ENCODE measurements at regions not wholly inside any gene's neighbourhood (a gene's known extent, or its start where the extent isn't known, plus 50 kb on each side); places are given as distances from the start of the nearest gene placed in this dataset.

DNA sequence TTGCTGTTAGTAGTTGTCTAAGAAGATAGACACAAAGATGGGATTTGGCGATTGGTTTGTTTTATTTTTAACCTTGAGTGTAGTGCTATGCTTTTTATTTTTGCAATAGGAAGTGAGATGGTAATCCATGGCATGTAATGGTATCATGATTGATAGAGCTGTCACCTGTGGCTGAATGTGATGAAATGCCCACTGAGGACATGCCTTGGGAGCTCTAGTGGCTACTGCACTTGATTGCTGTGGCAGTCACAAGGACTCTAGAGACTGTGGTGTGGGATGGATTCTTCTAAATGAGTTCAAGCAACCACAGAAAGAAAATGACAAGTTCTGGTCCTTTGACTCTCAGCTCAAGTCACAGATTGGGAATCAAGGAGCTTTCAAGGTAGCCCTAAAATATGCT lies 139.4 kb downstream of the CYRIA start:
- H3K36me3 ChIP-seq (ENCODE audit: control insufficient read depth, insufficient read depth, low read length): no peaks in the 10 kb centered on the region
- WGBS, 2 experiments (ENCODE audit: extremely low coverage in 2 of 2, insufficient read length in 1 of 2): 50% methylated on average over 1 of the region's 1 CpG; no CpG with 5 or more reads in 1 of the 2 experiments
- no peak overlapping the region for H4K91ac ChIP-seq (ENCODE audit: insufficient read depth, low read depth, low read length)
- no peak overlapping the region for H3K4me2 ChIP-seq (ENCODE audit: low read depth, low read length)
- no peak overlapping the region for H4K8ac ChIP-seq (ENCODE audit: low read depth in 2 of 2, low read length in 2 of 2)
- no peak overlapping the region for H3K18ac ChIP-seq (ENCODE audit: low read depth, low read length)
- no peak overlapping the region for H3K9ac ChIP-seq (ENCODE audit: low read depth, low read length)
- no peaks in the 10 kb centered on the region for H3K27me3 ChIP-seq (ENCODE audit: control insufficient read depth, insufficient read depth, low read length)
- no peak overlapping the region for H2BK5ac ChIP-seq (ENCODE audit: low read depth, low read length, poor library complexity, severe bottlenecking)
- H2BK20ac ChIP-seq (ENCODE audit: low read depth, low read length): no peak overlapping the region
- ATAC-seq (ENCODE audit: low read depth) (no peak), DNase-seq (no peak)
- no peak overlapping the region for H2AK9ac ChIP-seq (replicated peaks; ENCODE audit: low read depth, low read length, poor library complexity)
- no peak for TF ChIP-seq FOS (IDR thresholded peaks at IDR 0.05; ENCODE audit: low read depth, low read length)
- TF ChIP-seq NFE2L2 (IDR thresholded peaks at IDR 0.05; ENCODE audit: low read depth, low read length): no peak
- TF ChIP-seq CHD1 (IDR thresholded peaks at IDR 0.05; ENCODE audit: low read depth, low read length): no peak
- TF ChIP-seq CEBPB (IDR thresholded peaks at IDR 0.05; ENCODE audit: low read depth, low read length): no peak
- TF ChIP-seq, protein P1, sequence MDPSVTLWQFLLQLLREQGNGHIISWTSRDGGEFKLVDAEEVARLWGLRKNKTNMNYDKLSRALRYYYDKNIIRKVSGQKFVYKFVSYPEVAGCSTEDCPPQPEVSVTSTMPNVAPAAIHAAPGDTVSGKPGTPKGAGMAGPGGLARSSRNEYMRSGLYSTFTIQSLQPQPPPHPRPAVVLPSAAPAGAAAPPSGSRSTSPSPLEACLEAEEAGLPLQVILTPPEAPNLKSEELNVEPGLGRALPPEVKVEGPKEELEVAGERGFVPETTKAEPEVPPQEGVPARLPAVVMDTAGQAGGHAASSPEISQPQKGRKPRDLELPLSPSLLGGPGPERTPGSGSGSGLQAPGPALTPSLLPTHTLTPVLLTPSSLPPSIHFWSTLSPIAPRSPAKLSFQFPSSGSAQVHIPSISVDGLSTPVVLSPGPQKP (IDR thresholded peaks at IDR 0.05; ENCODE audit: borderline replicate concordance, low read depth, low read length): no peak
- TF ChIP-seq POLR2A (IDR thresholded peaks at IDR 0.05; ENCODE audit: low read depth, low read length): no peak
- no peak for TF ChIP-seq RAD21 (IDR thresholded peaks at IDR 0.05; ENCODE audit: low read length)
- no peak for TF ChIP-seq MXI1 (IDR thresholded peaks at IDR 0.05; ENCODE audit: borderline replicate concordance, low read depth, low read length)
- no peak for TF ChIP-seq SMC3 (IDR thresholded peaks at IDR 0.05; ENCODE audit: low read depth, low read length)
- TF ChIP-seq RFX5 (IDR thresholded peaks at IDR 0.05; ENCODE audit: low read depth, low read length): no peak
- TF ChIP-seq MAFK (IDR thresholded peaks at IDR 0.05; ENCODE audit: low read depth, low read length): no peak
- no peak for TF ChIP-seq BHLHE40 (IDR thresholded peaks at IDR 0.05; ENCODE audit: low read depth, low read length)
- no peak for TF ChIP-seq MAZ (IDR thresholded peaks at IDR 0.05; ENCODE audit: borderline replicate concordance, low read depth, low read length)
- TF ChIP-seq RCOR1 (IDR thresholded peaks at IDR 0.05; ENCODE audit: insufficient replicate concordance, low read length): no peak
- TF ChIP-seq, protein P2, sequence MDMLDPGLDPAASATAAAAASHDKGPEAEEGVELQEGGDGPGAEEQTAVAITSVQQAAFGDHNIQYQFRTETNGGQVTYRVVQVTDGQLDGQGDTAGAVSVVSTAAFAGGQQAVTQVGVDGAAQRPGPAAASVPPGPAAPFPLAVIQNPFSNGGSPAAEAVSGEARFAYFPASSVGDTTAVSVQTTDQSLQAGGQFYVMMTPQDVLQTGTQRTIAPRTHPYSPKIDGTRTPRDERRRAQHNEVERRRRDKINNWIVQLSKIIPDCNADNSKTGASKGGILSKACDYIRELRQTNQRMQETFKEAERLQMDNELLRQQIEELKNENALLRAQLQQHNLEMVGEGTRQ (IDR thresholded peaks at IDR 0.05; ENCODE audit: low read depth, low read length): no peak
- TF ChIP-seq, protein P3, sequence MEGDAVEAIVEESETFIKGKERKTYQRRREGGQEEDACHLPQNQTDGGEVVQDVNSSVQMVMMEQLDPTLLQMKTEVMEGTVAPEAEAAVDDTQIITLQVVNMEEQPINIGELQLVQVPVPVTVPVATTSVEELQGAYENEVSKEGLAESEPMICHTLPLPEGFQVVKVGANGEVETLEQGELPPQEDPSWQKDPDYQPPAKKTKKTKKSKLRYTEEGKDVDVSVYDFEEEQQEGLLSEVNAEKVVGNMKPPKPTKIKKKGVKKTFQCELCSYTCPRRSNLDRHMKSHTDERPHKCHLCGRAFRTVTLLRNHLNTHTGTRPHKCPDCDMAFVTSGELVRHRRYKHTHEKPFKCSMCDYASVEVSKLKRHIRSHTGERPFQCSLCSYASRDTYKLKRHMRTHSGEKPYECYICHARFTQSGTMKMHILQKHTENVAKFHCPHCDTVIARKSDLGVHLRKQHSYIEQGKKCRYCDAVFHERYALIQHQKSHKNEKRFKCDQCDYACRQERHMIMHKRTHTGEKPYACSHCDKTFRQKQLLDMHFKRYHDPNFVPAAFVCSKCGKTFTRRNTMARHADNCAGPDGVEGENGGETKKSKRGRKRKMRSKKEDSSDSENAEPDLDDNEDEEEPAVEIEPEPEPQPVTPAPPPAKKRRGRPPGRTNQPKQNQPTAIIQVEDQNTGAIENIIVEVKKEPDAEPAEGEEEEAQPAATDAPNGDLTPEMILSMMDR (conservative IDR thresholded peaks at IDR 0.05; ENCODE audit: low read depth, low read length): no peak
- H3K9me1 ChIP-seq (ENCODE audit: insufficient read depth, low read length): no peaks in the 10 kb centered on the region
- no TSS peak for BruUV-seq (replicated peaks)
- no peak overlapping the region for H2BK120ac ChIP-seq (ENCODE audit: low read depth, low read length)
- intact Hi-C loops (cut with micrococcal nuclease): no loop called here
- no peak overlapping the region for H3K23ac ChIP-seq (ENCODE audit: low read depth, low read length)
- H3K4me3 ChIP-seq (ENCODE audit: insufficient read depth, low read depth, low read length): no peak overlapping the region
- no peaks in the 10 kb centered on the region; the same call in 1 of the 2 replicates for H3K9me3 ChIP-seq (ENCODE audit: control insufficient read depth, insufficient read depth, low read length)
- in situ Hi-C loops (cut with MboI; ENCODE audit: low sequenced_read_pairs): no loop called here
- no peak overlapping the region for H2BK15ac ChIP-seq (ENCODE audit: low read depth, low read length)
- H3K4me1 ChIP-seq (ENCODE audit: control insufficient read depth, insufficient read depth, low read length): no peaks in the 10 kb centered on the region
- no peak overlapping the region for H2AFZ ChIP-seq (replicated peaks; ENCODE audit: low read length, poor library complexity)
- ChIA-PET POLR2A (ENCODE audit: unreplicated experiment) (no interaction called here), CTCF (no interaction called here)
- no peak overlapping the region for H3K4ac ChIP-seq (ENCODE audit: low read depth, low read length)
- no peak overlapping the region for H4K5ac ChIP-seq (ENCODE audit: low read depth, low read length)
- no peak overlapping the region for H3K56ac ChIP-seq (ENCODE audit: extremely low read depth, insufficient read depth, low read length)
- no peaks in the 10 kb centered on the region for H3K79me1 ChIP-seq (ENCODE audit: low read depth in 1 of 2, low read length in 2 of 2)
- H3K27ac ChIP-seq (ENCODE audit: insufficient read depth, low read length): no peak overlapping the region
- dilution Hi-C loops (cut with HindIII; ENCODE audit: low sequenced_read_pairs, unreplicated experiment): no loop called here
- no peak overlapping the region for H3K14ac ChIP-seq (replicated peaks; ENCODE audit: low read depth, low read length)
- no peak overlapping the region for H2AK5ac ChIP-seq (ENCODE audit: low read depth, low read length)
- H4K20me1 ChIP-seq (ENCODE audit: insufficient read depth, low read length): no peaks in the 10 kb centered on the region

Measured in IMR-90 (cell line).